T-helper 1 cell treated with Interleukin-12 subunit alpha and Interleukin-12 subunit beta and Interleukin-4 antibody, amounts not matched to agents 30 ng/mL and 1 ng/mL, for 36 hours (primary cell): ENCODE measurements at regions not wholly inside any gene's neighbourhood (a gene's known extent, or its start where the extent isn't known, plus 50 kb on each side); places are given as distances from the start of the nearest gene placed in this dataset.

Experiments used
- intact Hi-C: fragments of 100-400 bp; cut with micrococcal nuclease; formaldehyde crosslinking; loops from one replicate; pipeline ENCODE4 v1.15.1; 2024

DNA sequence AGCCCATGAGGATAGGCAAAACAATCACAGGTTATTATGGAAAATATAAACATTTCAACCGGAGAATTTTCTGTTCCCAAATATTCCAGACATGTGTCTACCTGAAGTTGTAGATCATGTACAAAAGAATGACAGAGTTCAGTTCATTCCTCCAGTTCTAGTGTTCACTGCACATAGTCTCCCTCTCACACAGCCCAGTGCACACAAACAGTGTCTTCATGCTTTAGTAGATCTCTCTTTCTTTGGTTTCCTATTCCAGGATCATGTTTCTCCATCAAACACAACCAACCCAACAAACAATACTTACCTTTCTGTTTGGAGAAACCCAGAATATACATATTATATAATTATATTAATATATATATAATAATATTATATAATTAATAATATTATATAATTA lies 671.9 kb downstream of the TRIML1 start:
- intact Hi-C loops, result no loop called here

DNA sequence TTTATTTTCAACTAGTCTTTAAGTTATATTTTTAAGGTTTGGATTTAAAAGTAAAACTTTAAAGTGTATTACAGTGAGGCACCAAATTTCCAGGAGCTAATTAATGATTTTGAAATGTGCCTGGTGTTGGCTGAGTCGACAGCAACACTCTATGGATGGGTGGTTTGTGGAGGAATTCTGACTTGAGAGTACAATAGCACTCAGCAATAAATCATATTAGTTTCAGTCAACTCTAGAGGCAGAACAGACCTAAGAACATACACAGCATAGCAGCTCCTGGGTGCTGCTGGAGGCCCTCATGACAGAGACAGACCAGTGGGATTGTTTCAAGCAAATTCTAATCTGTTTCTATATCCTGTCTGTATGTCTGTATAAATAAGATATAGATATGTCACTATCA lies 673.4 kb downstream of the TRIML1 start:
- intact Hi-C loops, result no loop called here

DNA sequence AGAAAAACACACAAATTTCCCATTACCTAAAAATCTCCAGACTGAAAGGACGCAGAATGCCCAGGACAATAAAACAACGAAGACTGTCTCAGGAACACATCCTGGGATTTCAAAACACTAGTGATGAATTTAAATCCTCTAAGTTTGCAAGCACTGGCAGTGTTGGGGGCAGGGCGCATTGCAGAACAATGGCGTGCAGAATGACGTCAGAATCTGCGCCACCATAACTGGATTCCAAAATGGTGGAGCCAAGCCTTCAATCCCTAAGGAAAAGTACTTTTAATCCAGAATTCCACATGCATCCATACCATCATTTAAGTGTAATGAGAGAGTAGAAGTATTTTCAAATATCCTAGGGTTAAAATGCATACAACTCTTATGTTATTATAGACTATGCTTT lies 679.1 kb downstream of the TRIML1 start:
- intact Hi-C loops, result no loop called here

DNA sequence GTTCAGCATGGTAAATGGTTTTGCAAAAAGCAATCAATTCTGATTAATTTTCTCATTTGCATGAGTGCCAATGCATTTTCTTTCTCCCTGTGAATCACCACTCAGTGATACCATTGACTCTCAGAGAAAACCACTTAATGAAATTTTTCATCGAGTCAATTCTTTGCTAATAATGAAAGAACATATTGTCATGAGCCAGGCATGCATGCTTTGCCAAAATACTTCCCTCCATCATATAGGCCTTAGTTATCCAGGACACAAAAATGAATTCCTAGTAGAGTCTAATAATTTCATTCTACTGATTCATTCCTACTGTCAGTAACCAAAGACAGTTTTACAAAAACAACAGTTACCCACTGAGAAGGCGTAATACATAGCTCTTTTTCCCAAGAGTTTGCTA lies 680.0 kb downstream of the TRIML1 start:
- intact Hi-C loops, result no loop called here

DNA sequence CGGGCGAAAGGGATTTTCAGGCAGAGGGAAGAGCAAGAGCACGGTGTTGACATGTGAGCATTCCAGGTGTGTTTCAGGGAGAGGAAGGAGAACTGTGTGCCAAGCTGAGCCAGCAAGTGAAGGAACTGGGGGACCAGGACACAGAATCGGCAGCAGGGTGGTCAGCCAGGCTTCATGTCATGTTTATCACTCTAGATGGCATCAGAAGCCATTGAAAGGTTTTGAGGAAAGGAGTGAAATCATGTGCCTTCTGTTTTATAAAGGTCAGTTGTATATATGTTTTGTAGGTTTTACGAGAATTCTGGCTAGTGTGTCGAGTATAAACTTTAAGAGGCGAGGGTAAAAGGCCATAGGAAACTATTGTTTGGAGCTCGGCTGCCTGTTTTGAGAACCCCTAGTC lies 682.3 kb downstream of the TRIML1 start:
- intact Hi-C loops, result no loop called here

DNA sequence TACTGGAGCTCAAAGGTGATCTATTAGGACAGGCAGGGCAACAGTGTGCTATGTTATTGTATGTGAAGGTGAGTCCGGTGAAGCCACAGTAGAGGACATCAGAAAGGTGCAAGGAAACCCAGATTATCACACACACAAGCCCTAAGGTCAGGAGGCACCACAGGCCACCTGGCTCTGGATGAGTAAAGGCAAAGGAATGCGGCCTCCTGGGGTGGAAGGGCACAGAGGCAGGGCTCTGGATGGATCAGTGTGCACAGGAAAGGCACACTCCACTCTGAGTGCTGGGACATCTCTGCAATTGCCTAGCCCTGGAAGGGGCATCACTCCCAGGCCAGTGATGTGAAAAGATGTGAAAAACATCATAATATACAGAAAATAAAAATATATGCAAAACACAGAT lies 683.5 kb downstream of the TRIML1 start:
- intact Hi-C loops, result no loop called here

DNA sequence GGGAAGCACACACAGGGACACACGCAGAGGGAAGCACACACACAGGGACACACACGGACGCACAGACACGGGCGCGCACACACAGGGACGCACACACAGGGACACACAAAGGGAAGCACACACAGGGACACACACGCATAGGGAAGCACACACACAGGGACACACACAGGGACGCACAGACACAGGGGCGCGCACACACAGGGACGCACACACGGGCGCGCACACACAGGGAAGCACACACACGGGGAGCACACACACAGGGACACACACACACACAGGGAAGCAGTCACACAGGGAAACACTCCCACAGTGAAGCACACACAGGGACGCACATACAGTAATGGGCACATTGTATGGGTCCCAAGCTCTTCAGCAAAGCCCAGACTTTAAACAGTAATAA lies 685.3 kb downstream of the TRIML1 start:
- intact Hi-C loops, result no loop called here

DNA sequence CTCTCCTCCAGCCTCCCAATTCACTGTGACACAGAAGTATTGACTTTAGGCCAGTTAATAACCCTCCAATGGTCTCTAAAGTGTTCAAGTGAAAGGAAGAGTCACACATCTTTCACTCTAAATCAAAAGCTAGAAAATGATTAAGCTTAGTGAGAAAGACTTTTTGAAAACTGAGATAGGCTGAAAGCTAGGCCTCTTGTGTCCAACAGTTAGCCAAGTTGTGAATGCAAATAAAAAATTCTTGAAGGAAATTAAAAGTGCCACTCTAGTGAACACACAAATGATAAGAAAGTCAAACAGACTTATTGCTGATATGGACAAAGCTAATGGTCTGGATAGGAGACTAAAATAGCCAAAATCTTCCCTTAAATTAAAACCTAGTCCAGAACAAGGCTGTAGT lies 687.2 kb downstream of the TRIML1 start:
- intact Hi-C loops, result no loop called here

DNA sequence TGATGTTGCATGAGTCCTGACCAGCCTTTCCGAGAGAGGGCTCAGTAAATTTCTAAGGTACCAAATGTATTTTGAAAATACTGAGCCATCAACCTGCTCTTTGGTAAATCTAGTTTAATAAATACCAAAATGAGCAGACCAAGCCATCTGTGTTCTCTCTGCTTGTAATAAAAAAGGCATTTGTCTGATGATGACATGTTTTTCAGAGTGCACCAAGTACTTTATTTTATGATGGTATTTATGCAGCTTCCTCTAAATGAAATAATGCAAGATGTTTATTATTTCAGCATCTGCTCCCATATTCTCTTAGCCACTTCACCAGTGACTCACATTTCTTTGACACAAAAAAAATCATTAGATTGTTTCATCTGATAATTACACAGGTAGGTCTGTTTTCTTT lies 700.5 kb downstream of the TRIML1 start:
- intact Hi-C loops, result no loop called here

DNA sequence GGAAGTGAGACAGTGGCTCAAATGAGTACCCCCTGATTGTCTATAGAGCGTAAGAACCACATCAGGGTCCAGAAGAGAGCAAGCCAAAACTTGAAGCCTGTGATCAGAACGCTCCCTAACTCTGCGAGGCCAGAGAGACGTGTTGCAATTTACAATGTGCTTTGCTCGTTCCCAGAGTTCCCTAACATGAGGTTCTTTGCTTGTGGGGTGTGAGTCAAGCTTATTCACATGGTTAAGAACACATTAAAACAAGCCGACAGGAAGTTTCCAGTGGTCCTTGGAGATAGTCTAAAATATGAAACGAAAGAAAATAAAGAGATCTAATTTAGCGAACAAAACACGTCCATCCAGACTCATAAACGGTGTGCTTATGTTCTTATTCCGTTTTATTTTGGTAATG lies 702.3 kb downstream of the TRIML1 start:
- intact Hi-C loops, result no loop called here

DNA sequence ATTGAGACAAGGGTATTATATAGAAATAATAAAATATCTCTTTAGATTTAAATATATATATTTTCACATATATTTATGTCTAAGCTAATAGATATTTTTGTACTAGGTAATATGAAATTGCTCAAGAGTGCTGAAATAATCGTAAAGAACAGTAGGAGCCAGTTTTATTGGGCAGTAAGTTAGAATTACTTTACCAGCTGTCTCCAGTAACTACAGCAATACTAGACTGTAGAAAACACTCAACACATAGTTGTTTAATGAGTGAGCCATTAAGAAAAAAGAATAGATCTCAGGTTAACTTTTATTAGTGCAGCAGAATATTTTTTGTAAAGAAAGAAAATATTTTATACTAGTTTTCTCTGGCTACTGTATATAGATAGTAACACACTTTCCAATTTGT lies 715.2 kb downstream of the TRIML1 start:
- intact Hi-C loops, result no loop called here

DNA sequence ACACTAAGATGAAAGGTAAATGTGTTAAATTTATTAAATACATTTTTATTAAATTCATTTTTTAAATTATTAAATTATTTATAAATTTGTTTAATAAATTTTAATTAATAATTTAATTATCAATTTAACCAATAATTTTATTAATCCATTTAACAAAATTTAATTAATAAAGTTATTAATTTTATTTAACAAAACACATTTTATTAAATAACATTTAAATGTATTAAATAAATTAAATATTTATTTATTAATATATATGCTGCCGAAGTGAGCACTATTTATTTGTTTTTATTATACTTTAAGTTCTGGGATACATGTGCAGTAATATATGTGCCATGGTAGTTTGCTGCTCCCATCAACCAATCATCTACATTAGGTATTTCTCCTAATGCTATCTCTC lies 719.5 kb downstream of the TRIML1 start:
- intact Hi-C loops, result no loop called here

DNA sequence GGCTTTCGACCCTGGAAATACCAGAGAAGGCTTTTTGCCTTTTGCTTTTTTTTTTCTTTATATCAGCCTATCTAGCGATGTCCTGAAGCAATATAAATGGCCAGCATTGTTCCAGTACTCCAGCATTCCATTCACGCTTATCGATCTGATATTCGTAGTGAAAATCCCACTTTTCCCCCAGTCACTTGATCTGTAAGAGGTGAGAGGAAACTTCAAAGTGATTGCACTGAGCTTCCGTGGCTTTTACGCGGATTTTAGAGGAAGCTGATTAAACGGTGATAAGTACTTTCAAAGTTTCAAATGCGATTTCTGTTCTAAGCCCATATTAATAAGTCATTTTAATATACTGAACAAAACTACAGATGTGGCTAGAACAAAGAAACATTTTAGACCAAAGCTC lies 725.5 kb downstream of the TRIML1 start:
- intact Hi-C loops, result no loop called here

DNA sequence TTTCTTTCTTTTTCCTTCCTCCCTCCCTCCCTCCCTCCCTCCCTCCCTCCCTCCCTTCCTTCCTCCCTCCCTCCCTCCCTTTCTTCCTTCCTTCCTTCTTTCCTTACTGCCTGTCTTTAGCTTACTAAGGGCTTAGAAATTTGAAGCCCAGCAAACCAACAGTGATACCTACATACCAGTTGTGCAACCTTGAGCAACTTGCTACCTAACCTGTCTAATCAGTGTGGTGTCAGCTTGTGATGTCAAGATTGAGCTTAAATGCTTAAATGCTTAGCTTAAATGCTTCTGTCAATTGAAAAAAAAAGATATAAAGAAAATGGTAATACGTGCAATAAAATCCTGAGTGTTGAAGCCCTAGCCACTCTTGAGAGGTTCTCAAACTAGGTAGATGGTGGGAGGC lies 728.6 kb downstream of the TRIML1 start:
- intact Hi-C loops, result no loop called here

DNA sequence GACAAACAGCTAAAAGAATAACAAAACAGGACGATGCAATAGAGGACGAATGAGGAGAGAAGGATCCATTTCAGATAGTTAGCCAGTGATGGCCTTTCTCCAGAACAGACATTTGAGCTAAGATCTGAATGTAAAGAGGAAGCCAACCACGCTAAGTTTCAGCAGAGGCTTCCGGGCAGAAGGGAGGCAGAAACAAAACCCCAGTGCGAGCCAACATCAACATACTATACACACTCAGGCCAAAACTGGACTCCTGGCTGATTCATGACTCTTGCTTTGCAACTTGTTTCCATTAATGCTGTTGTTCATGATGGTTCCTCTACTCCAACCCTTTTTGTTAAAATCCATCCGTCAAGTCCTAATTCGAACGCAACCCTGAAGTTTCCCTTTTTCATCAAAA lies 730.3 kb downstream of the TRIML1 start:
- intact Hi-C loops, result no loop called here

DNA sequence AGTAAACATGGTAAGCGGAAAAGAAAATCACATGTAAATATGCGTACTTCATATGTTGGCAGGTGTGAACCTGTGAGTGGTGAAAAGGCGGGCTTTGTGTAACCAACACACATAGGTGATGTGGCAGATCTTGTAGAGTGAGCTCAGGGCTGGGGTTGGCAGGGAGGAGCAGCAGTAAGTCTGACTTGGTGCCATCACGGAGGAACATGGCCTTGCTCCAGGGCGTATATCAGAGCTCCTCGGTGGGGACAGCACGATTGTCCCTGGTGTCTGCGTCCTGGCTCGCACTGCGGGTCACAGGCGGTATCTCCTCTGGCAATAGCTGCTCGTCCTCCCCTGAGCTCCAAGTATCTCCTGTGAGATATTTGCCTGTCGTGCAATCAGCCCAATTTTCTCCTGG lies 733.6 kb downstream of the TRIML1 start:
- intact Hi-C loops, result loop anchor here (1.0 kb wide), 1 partner anchor 48 kb away; no protein-coding TSS in a partner anchor

DNA sequence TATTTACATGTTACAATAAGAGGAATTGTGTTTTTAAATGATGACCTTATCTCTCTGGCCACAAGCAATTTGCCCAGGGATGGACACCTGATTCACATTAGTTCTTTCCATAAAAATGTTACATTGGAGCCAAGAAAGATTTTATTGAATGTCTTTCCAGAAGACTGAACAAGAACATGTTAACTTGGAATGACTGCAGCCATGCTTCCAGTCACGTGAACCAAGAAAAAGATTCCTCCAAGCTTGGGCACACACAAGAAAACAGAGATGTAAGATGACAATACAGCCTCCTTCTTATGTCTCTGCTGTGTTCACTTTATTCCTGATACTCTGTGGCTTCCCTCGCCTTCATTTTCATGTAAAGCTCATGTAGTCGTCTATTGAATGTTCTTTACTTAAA lies 737.6 kb downstream of the TRIML1 start:
- intact Hi-C loops, result no loop called here

DNA sequence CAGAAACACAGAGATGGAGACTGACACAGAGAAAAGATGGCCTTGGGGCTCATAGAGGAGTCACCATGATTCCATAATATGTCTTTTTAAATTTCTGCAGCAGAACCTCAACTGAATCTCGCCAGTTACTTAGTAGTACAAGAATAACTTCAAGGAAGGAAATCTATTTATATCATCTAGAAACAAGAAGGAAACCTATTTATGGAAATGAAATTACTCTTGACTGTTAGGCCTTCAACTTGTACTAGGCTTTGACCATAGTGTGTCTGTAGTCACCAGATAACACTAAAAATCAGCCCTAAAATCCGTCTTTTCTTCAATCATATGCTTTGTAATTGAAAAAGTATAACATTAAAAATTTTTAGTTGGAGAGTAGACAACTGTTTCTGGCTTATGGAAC lies 740.4 kb downstream of the TRIML1 start:
- intact Hi-C loops, result no loop called here

DNA sequence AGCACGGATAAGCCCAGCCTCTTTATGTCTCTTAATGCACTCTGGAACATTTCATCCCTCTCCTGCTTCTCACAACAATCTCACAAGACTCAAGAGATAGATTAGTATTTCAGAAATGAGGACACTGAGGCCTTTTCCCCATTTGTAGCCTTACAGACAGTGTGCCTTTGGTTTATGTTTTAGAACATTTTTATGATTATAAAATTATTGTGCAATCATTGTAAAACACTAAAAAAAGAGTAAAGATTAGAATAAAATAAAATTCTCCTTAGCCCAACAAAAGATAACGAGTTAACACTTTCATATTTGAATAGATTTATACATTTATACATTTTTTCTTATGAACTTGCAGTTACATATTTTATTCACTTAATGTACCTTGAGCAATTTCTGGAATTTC lies 748.7 kb downstream of the TRIML1 start:
- intact Hi-C loops, result no loop called here

DNA sequence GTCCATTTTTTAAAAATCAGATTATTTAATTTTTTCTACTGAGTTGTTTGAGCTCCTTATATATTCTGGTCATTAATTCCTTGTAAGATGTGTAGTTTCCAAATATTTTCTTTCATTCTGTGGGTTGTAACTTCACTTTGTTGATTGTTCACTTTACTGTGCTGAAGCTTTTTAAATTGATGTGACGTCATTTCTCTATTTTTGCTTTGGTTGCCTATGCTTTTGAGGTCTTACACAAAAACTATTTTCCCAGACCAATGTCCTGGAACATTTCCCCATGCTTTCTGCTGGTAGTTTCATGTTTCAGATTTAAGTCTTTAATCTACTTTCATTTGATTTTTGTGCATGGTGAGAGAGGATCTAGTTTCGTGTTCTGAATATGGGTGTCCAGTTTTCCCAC lies 753.6 kb downstream of the TRIML1 start:
- intact Hi-C loops, result no loop called here

DNA sequence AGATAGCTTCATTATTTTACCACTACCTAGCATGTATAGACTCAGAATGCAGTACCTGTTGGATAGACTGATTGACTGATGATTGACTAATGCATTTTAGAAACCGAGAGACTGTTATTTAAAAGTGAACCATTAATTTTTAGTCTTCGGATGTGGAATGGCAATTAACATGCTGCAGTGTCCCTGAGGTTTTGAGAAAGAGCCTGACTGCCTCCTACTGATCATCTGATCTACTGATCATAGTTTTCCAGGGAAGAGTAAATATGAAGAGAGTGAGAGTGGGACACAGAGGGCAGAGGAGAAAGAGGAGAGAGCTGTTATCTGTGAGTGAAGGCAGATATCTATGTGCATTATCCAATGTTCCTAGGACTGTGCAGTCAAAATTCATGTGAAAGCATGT lies 764.7 kb downstream of the TRIML1 start:
- intact Hi-C loops, result no loop called here

DNA sequence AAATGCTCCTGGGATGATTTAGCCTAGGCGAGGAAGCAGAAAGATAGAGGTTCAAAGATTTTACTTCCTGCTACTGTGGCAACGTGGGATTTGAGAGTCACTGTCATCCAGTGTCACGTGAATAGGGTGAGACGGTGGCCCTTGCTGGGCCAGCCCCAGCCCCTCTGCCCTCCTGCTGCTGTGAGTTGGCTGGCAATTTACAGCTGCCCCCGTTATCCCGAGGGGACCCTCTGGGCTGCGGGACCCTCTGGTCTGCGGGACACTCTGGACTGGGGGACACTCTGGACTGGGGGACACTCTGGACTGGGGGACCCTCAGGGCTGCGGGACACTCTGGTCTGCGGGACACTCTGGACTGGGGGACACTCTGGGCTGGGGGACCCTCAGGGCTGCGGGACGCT lies 765.4 kb downstream of the TRIML1 start:
- intact Hi-C loops, result no loop called here

DNA sequence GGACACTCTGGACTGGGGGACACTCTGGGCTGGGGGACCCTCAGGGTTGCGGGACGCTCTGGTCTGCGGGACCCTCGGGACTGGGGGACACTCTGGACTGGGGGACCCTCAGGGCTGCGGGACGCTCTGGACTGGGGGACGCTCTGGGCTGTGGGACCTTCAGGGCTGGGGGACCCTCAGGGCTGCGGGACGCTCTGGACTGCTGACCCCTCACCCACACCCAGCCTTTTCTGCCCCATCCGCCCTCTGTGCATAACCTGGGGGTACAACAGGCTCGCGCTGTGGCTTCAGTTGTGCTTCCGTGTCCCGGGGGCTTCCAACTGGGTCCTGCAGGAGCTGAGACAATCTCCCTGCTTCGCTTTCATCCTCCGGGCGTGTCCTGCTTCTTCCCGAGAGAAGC lies 766.0 kb downstream of the TRIML1 start:
- intact Hi-C loops, result no loop called here

DNA sequence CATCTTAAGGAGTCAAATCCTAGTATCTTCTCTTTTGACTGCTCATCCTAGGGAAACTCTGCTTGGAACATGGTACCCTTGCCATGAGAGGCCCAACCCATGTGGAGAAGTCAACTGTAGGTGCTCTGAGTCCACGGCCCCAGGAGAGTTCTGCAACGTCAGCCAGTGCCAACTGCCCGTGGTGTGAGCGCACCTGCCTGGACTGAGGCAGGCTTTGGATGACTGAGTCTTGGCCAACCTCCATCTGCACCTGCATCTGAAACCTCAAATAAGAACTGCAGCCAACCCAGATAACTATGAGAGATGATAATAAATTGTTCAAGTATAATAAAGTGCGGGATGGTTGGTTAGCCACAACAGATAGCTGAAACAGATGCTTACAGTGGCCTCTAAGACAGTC lies 772.0 kb downstream of the TRIML1 start:
- intact Hi-C loops, result no loop called here

DNA sequence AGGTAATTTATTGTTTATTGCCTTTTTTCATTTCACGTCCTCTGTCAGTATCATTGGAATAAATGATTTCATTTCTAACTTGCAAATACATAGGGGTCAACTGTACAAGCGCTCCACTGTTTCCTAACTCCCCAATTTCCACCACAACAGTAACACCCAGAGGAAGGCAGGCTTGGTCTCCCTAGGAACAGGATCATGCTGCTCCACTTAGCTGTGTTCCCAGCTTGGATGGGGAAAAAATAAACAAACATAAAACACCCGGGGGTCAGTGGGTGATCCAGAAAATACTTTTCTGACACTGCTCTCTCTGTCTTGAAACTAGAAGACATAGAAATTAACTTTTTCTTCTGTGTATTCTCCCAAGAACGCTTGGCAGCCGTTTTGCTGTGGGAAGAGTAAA lies 772.5 kb downstream of the TRIML1 start:
- intact Hi-C loops, result no loop called here
